Neural crest cell (in vitro differentiated cells): ENCODE measurements at regions not wholly inside any gene's neighbourhood (a gene's known extent, or its start where the extent isn't known, plus 50 kb on each side); places are given as distances from the start of the nearest gene placed in this dataset.
"Not testable (repeated sequence)": the region's sequence is repeated elsewhere in the genome, so short reads cannot be mapped to it uniquely, and the experiment has no call there.

Experiments
- DNase-seq: peaks from one replicate; pipeline ENCODE4 v3.0.0; 2021; ENCODE audit warnings: low read depth, mixed read lengths, low spot score
- H3K27ac Mint-ChIP-seq: one replicate; pipeline ENCODE4 v1.8.0; 2021; ENCODE audit warnings: mild to moderate bottlenecking, mixed read lengths; ENCODE audit not compliant: unreplicated experiment
- H3K27me3 Mint-ChIP-seq: 2 replicates; pipeline ENCODE4 v1.8.0; 2021; ENCODE audit warnings: low read depth, mild to moderate bottlenecking, mixed read lengths
- H3K36me3 Mint-ChIP-seq: 2 replicates; pipeline ENCODE4 v1.8.0; 2021; ENCODE audit warnings: low read depth, mild to moderate bottlenecking, mixed read lengths
- H3K4me1 Mint-ChIP-seq: 2 replicates; pipeline ENCODE4 v1.8.0; 2021; ENCODE audit warnings: mixed read lengths
- H3K4me3 Mint-ChIP-seq: one replicate; pipeline ENCODE4 v1.8.0; 2021; ENCODE audit warnings: mild to moderate bottlenecking, mixed read lengths
- H3K9me3 Mint-ChIP-seq: 2 replicates; pipeline ENCODE4 v1.8.0; 2021; ENCODE audit warnings: mixed read lengths
- TF ChIP-seq, protein P1 (sequence below): fragments of 200-600 bp; sonication (generic); conservative IDR thresholded peaks from 2 replicates; pipeline ENCODE4 v1.5.0; 2021; ENCODE audit warnings: antibody characterized with exemption, mild to moderate bottlenecking

DNA sequence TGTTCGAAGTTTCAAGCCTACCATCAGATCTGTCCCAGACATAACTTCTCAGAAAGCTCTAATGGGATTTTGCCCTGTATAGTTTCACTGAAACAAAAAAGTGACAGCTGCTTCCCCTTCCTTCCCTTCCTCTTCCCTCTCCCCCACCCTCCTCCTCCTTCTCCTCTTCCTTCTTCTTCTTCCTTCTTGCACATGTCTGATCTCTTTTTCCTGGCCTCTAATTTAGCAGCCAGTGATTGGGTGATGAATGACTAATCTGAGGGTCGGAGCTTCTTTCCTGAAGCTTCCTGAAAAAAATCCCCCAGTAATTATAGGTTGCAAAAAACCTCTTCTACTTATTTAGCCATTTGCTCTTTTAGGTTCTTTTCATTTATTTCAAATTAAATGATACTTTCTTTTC lies 168.7 kb downstream of the POTEB3 start:
- Mint-ChIP-seq H3K27me3 (no peaks in the 10 kb centered on the region), H3K36me3 (peaks cover 21% of the 10 kb centered on the region), H3K9me3 (peaks cover 33% of the 10 kb centered on the region), H3K4me1 (no peaks in the 10 kb centered on the region), H3K4me3 (no peak overlapping the region), H3K27ac (no peak overlapping the region)
- TF ChIP-seq, protein P1, sequence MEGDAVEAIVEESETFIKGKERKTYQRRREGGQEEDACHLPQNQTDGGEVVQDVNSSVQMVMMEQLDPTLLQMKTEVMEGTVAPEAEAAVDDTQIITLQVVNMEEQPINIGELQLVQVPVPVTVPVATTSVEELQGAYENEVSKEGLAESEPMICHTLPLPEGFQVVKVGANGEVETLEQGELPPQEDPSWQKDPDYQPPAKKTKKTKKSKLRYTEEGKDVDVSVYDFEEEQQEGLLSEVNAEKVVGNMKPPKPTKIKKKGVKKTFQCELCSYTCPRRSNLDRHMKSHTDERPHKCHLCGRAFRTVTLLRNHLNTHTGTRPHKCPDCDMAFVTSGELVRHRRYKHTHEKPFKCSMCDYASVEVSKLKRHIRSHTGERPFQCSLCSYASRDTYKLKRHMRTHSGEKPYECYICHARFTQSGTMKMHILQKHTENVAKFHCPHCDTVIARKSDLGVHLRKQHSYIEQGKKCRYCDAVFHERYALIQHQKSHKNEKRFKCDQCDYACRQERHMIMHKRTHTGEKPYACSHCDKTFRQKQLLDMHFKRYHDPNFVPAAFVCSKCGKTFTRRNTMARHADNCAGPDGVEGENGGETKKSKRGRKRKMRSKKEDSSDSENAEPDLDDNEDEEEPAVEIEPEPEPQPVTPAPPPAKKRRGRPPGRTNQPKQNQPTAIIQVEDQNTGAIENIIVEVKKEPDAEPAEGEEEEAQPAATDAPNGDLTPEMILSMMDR: no peak
- DNase-seq: no peak

DNA sequence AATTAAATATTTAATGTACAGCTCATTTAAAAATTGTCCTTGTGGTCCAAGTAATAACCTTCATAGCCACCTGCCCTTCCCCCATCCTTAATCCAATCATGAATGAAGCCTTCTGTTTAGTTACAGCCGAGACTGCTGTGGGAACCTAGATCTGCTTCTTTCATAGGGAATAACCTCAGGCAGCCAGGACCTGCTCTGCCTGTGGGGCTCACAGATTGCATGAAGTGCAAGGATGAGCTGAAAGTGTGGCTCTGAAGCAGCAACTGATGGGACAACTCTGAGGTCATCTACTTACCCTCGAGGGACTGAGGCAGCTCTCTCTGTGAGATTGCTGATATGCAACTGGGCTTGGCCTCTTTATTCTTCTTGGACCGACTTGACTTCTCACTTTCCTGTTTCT lies 169.8 kb downstream of the POTEB3 start:
- Mint-ChIP-seq H3K27ac (no peak overlapping the region), H3K4me3 (no peak overlapping the region), H3K36me3 (peaks cover 23% of the 10 kb centered on the region), H3K4me1 (no peaks in the 10 kb centered on the region), H3K9me3 (peaks cover 42% of the 10 kb centered on the region), H3K27me3 (no peaks in the 10 kb centered on the region)
- TF ChIP-seq, protein P1: no peak
- no peak for DNase-seq

DNA sequence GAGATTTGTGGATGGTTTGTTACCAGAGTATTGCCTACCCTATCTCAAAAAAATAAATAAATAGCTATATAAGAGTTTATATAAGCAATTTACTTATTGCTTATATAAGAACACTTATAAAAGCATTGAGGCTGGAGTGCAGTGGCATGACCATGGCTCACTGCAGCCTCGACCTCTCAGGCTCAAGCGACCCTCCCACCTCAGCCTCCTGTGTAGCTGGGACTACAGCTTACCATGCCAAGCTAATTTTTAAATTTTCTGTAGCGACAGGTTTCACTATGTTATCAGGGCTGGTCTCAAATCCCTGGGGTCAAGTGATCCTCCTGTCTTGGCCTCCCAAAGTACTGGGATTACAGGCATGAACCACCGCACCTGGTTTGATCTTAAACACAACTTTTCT lies 170.6 kb downstream of the POTEB3 start:
- DNase-seq, H3K4me1 Mint-ChIP-seq, H3K27ac Mint-ChIP-seq, H3K27me3 Mint-ChIP-seq, H3K4me3 Mint-ChIP-seq: not testable (repeated sequence)
- peaks cover 24% of the 10 kb centered on the region for H3K36me3 Mint-ChIP-seq
- H3K9me3 Mint-ChIP-seq: peaks cover 46% of the 10 kb centered on the region

DNA sequence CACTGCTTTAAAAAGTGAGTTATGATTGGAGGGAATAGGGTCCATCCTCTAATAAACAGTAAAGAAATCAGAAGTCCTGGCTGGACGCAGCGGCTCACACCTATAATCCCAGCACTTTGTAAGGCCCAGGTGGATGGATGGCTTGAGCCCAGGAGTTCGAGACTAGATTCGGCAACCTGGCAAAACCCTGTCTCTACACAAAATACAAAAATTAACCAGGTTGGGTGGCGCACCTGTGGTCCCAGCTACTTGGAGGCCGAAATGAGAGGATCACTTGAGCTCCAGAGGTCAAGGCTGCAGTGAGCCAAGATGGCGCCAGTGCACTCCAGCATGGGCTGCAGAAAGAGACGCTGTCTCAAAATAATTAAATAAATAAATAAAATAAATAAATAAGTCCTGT lies 171.2 kb downstream of the POTEB3 start:
- no peak overlapping the region for H3K27ac Mint-ChIP-seq
- peaks cover 25% of the 10 kb centered on the region for H3K36me3 Mint-ChIP-seq
- DNase-seq: no peak
- H3K27me3 Mint-ChIP-seq: no peaks in the 10 kb centered on the region
- H3K4me3 Mint-ChIP-seq: no peak overlapping the region
- H3K4me1 Mint-ChIP-seq: no peaks in the 10 kb centered on the region
- TF ChIP-seq, protein P1: no peak
- peaks cover 50% of the 10 kb centered on the region for H3K9me3 Mint-ChIP-seq

DNA sequence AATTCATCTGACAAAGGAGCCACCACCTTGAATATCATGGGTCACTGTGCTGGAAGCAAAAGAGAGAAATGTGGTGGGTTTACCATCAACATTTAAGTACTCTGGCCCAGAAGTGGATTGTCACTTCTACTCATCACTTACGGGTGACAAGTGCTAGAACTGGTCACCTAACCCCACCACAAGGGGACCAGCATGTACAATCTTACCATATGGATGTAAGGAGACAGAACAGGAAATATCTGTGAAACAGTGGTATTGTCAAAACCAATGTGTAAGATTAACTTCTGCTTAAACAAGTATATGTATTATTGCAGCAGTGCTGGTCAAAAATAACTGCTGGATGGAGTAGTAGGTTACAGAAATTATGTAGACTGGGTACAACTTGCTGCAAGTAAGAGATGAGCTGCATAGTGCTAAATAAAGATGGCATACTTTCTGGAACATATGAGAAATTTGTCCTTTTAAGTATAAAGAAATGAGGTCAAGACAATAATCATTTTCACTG lies 171.8 kb downstream of the POTEB3 start:
- Mint-ChIP-seq H3K9me3 (peaks cover 52% of the 10 kb centered on the region), H3K4me3 (no peak overlapping the region), H3K4me1 (no peaks in the 10 kb centered on the region), H3K27me3 (no peaks in the 10 kb centered on the region), H3K27ac (no peak overlapping the region), H3K36me3 (peaks cover 27% of the 10 kb centered on the region)
- no peak for DNase-seq
- TF ChIP-seq, protein P1: no peak

DNA sequence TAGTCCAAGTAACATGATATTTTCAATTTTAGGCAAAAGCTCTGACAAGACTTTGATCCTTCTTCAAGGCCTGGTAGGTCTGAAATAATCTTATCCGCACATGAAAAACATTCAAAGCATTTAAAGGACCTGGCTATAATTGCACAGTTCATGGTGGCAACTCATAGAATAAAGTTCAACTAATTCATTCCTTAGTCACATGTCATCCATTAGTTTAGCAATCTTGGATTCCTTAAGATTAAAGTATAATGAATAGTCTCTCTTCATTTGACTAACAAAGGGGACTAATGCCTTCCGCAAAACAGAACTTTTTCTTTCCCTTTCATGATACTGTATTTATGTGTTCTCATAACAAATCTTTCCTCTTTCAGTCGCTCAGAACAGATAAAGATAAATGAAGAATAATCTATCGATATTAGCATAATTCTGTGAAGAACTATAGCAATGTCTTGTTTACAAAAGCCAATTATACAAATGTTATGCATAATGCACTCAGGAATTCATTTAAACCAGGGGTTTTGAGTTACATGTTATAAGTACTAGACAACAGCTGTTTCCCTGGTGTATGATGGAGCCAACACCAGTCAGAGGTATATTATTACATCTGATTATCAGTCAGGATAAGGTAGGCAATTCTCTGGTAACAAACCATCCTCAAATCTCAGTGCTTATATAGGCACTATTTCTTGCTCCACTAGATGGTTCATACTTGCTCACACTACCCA lies 172.5 kb downstream of the POTEB3 start:
- TF ChIP-seq, protein P1: no peak
- Mint-ChIP-seq H3K36me3 (peaks cover 27% of the 10 kb centered on the region), H3K9me3 (peaks cover 55% of the 10 kb centered on the region), H3K27ac (no peak overlapping the region), H3K4me1 (no peaks in the 10 kb centered on the region), H3K4me3 (no peak overlapping the region), H3K27me3 (no peaks in the 10 kb centered on the region)
- no peak for DNase-seq
